ENCODE measurements at regions not wholly inside any gene's neighbourhood (a gene's known extent, or its start where the extent isn't known, plus 50 kb on each side); places are given as distances from the start of the nearest gene placed in this dataset.

GRCh38 chr7:112880818-112881418 is 90.7 kb upstream of the TMEM168 start:
- Histone ChIP-seq H3K36me3 (ENCODE audit: control insufficient read depth in 2 of 2, insufficient read depth in 2 of 2, low read length in 1 of 2) (no peaks in the 10 kb centered on the region), H3K27ac (ENCODE audit: low read depth in 2 of 2, low read length in 1 of 2) (no peak overlapping the region), H3K9me3 (ENCODE audit: control insufficient read depth in 2 of 2, insufficient read depth in 1 of 2, low read depth in 1 of 2, low read length in 1 of 2) (no peaks in the 10 kb centered on the region), H3K4me1 (ENCODE audit: control insufficient read depth in 2 of 2, insufficient read depth in 2 of 2, low read length in 1 of 2) (peaks cover 0 to 2% of the 10 kb centered on the region in 2 donors), H3K4me3 (ENCODE audit: low read depth in 1 of 2, low read length in 2 of 2) (no peak overlapping the region), H3K27me3 (ENCODE audit: control insufficient read depth in 1 of 2, insufficient read depth in 2 of 2, low read length in 2 of 2) (no peaks in the 10 kb centered on the region)
- 91 to 95% methylated on average over 7 to 10 of the region's 10 CpGs for WGBS, 2 donors

DNA sequence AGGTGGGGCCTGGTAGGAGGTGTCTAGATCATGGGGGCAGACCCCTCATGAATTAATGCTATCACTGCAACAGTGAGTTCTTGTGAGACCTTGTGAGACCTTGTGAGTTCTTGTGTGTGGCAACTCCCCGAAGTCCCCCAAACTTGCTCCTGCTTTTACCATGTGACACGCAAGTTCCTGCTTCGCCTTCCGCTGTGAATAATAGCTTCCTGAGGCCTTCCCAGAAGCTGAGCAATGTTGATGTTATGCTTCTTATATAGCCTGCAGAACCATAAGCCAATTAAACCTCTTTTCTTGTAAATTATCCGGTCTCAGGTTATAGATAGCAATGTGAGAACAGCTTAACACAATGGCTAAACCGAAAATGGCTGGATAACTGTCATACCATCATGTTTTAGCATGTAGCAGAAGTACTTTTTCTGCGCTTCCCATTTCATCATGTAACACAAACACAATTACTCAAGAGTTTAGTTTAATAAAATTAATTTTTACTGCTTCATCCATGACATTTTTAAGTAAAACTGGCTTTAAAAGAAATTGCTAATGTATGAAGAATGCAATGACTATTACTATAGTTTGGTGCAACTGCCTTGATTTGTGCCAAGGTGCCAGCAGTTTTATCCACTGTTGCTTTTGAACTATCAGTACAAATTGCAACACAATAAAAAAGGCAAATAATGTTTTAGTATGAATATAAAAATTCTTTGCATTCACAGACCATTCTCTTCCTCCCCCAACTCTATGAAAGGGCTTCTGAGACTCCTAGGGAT is 87.7 kb upstream of the TMEM168 start:
- H3K9me3 ChIP-seq (ENCODE audit: control insufficient read depth in 2 of 2, insufficient read depth in 1 of 2, low read depth in 1 of 2, low read length in 1 of 2): no peaks in the 10 kb centered on the region
- 89 to 94% methylated on average over 7 of the region's 7 CpGs for WGBS, 2 donors
- no peak overlapping the region for H3K4me3 ChIP-seq (ENCODE audit: low read depth in 1 of 2, low read length in 2 of 2)
- H3K4me1 ChIP-seq (ENCODE audit: control insufficient read depth in 2 of 2, insufficient read depth in 2 of 2, low read length in 1 of 2): peaks cover 0 to 2% of the 10 kb centered on the region in 2 donors
- H3K27ac ChIP-seq (ENCODE audit: low read depth in 2 of 2, low read length in 1 of 2): no peak overlapping the region
- no peaks in the 10 kb centered on the region for H3K27me3 ChIP-seq (ENCODE audit: control insufficient read depth in 1 of 2, insufficient read depth in 2 of 2, low read length in 2 of 2)
- no peaks in the 10 kb centered on the region for H3K36me3 ChIP-seq (ENCODE audit: control insufficient read depth in 2 of 2, insufficient read depth in 2 of 2, low read length in 1 of 2)

GRCh38 chr7:112876877-112877276 is 86.7 kb upstream of the TMEM168 start:
- 84 to 94% methylated on average over 1 of the region's 1 CpG for WGBS, 2 donors
- H3K9me3 ChIP-seq (ENCODE audit: control insufficient read depth in 2 of 2, insufficient read depth in 1 of 2, low read depth in 1 of 2, low read length in 1 of 2): no peaks in the 10 kb centered on the region
- no peak overlapping the region for H3K4me3 ChIP-seq (ENCODE audit: low read depth in 1 of 2, low read length in 2 of 2)
- H3K36me3 ChIP-seq (ENCODE audit: control insufficient read depth in 2 of 2, insufficient read depth in 2 of 2, low read length in 1 of 2): no peaks in the 10 kb centered on the region
- H3K27ac ChIP-seq (ENCODE audit: low read depth in 2 of 2, low read length in 1 of 2): no peak overlapping the region
- H3K4me1 ChIP-seq (ENCODE audit: control insufficient read depth in 2 of 2, insufficient read depth in 2 of 2, low read length in 1 of 2): peaks cover 0 to 2% of the 10 kb centered on the region in 2 donors
- H3K27me3 ChIP-seq (ENCODE audit: control insufficient read depth in 1 of 2, insufficient read depth in 2 of 2, low read length in 2 of 2): no peaks in the 10 kb centered on the region

DNA sequence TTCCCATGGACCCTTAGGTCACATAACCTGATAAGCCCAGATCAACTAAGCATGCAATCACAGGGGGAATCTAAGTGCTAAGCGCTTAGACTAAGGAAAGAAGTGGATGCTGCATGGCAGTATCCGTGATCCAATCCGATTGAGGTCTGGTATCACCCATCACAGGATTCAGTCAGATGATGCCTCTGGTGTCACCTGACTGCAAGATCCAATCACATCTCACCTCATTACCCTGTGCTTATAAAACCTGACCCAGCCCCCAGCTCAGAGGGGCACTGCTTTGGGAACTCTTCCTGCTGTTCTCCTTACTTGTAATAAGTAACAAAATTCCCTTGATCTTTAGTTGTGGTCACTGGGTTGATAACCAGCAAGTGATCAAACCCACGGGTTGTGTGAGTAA is 84.7 kb upstream of the TMEM168 start:
- no peaks in the 10 kb centered on the region for H3K9me3 ChIP-seq (ENCODE audit: control insufficient read depth in 2 of 2, insufficient read depth in 1 of 2, low read depth in 1 of 2, low read length in 1 of 2)
- 92 to 94% methylated on average over 4 of the region's 4 CpGs for WGBS, 2 donors
- H3K27me3 ChIP-seq (ENCODE audit: control insufficient read depth in 1 of 2, insufficient read depth in 2 of 2, low read length in 2 of 2): no peaks in the 10 kb centered on the region
- H3K27ac ChIP-seq (ENCODE audit: low read depth in 2 of 2, low read length in 1 of 2): no peak overlapping the region
- no peaks in the 10 kb centered on the region for H3K36me3 ChIP-seq (ENCODE audit: control insufficient read depth in 2 of 2, insufficient read depth in 2 of 2, low read length in 1 of 2)
- H3K4me1 ChIP-seq (ENCODE audit: control insufficient read depth in 2 of 2, insufficient read depth in 2 of 2, low read length in 1 of 2): no peaks in the 10 kb centered on the region
- no peak overlapping the region for H3K4me3 ChIP-seq (ENCODE audit: low read depth in 1 of 2, low read length in 2 of 2)

GRCh38 chr7:112873831-112874553 is 83.8 kb upstream of the TMEM168 start:
- no peaks in the 10 kb centered on the region for H3K4me1 ChIP-seq (ENCODE audit: control insufficient read depth in 2 of 2, insufficient read depth in 2 of 2, low read length in 1 of 2)
- WGBS, 2 donors: 71 to 77% methylated on average over 4 of the region's 4 CpGs
- H3K27ac ChIP-seq (ENCODE audit: low read depth in 2 of 2, low read length in 1 of 2): no peak overlapping the region
- no peaks in the 10 kb centered on the region for H3K36me3 ChIP-seq (ENCODE audit: control insufficient read depth in 2 of 2, insufficient read depth in 2 of 2, low read length in 1 of 2)
- H3K4me3 ChIP-seq (ENCODE audit: low read depth in 1 of 2, low read length in 2 of 2): no peak overlapping the region
- no peaks in the 10 kb centered on the region for H3K27me3 ChIP-seq (ENCODE audit: control insufficient read depth in 1 of 2, insufficient read depth in 2 of 2, low read length in 2 of 2)
- no peaks in the 10 kb centered on the region for H3K9me3 ChIP-seq (ENCODE audit: control insufficient read depth in 2 of 2, insufficient read depth in 1 of 2, low read depth in 1 of 2, low read length in 1 of 2)

DNA sequence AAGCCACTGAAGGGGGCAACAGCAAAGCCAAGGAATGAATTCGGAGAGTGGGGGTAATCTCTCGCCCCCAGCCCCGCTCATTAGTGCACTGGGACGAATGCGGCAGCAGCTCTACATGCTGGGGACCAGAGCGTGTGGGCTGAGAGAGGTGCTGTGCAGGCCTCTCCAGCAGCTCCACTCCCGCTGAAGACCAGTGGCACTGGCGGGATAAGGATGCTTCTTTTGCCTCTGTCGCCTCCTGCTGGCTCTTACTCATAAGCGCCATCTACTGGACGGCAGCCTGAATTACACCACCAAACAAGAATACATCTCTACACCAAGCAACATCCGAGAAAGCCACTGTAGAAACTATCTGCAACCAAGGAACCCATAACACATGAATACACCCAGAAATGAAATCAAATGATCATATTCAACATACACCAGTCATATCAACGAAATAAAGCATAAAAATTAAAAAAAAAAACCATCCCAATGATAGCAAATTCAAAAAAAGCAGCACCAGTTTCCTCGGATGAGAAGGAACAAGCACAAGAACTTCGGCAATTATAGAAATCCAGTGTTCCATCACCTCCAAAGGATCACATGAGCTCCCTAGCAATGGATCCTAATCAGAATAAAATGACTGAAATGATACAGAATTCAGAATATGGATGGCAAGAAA is 79.0 kb upstream of the TMEM168 start:
- H3K36me3 ChIP-seq (ENCODE audit: control insufficient read depth in 2 of 2, insufficient read depth in 2 of 2, low read length in 1 of 2): no peaks in the 10 kb centered on the region
- H3K27ac ChIP-seq (ENCODE audit: low read depth in 2 of 2, low read length in 1 of 2): no peak overlapping the region
- WGBS, 2 donors: 78% methylated on average over 15 of the region's 15 CpGs
- H3K27me3 ChIP-seq (ENCODE audit: control insufficient read depth in 1 of 2, insufficient read depth in 2 of 2, low read length in 2 of 2): no peaks in the 10 kb centered on the region
- H3K4me1 ChIP-seq (ENCODE audit: control insufficient read depth in 2 of 2, insufficient read depth in 2 of 2, low read length in 1 of 2): no peaks in the 10 kb centered on the region
- no peak overlapping the region for H3K4me3 ChIP-seq (ENCODE audit: low read depth in 1 of 2, low read length in 2 of 2)
- no peaks in the 10 kb centered on the region for H3K9me3 ChIP-seq (ENCODE audit: control insufficient read depth in 2 of 2, insufficient read depth in 1 of 2, low read depth in 1 of 2, low read length in 1 of 2)

DNA sequence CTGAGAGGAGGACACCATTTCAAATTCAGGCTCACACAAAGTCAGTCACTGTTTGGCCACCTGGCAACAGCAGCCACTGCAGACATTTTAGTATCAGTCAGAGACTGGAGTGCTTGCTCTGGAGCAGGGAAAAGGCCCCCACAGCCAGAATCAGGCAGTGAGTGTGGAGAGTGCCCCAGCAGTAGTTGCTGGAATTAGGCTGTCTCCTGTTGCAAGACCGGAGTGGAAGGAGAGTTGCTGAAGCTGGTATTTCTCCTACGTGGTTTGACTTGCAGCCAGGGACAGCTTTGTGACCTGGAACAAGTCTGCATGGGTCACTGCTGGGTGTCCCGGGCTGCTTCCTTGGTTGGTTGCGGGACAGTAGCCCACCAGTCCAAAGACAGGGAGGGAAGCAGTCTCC is 78.4 kb upstream of the TMEM168 start:
- H3K4me3 ChIP-seq (ENCODE audit: low read depth in 1 of 2, low read length in 2 of 2): no peak overlapping the region
- no peaks in the 10 kb centered on the region for H3K9me3 ChIP-seq (ENCODE audit: control insufficient read depth in 2 of 2, insufficient read depth in 1 of 2, low read depth in 1 of 2, low read length in 1 of 2)
- no peaks in the 10 kb centered on the region for H3K27me3 ChIP-seq (ENCODE audit: control insufficient read depth in 1 of 2, insufficient read depth in 2 of 2, low read length in 2 of 2)
- H3K27ac ChIP-seq (ENCODE audit: low read depth in 2 of 2, low read length in 1 of 2): no peak overlapping the region
- H3K4me1 ChIP-seq (ENCODE audit: control insufficient read depth in 2 of 2, insufficient read depth in 2 of 2, low read length in 1 of 2): no peaks in the 10 kb centered on the region
- H3K36me3 ChIP-seq (ENCODE audit: control insufficient read depth in 2 of 2, insufficient read depth in 2 of 2, low read length in 1 of 2): no peaks in the 10 kb centered on the region
- WGBS, 2 donors: 87 to 94% methylated on average over 4 of the region's 4 CpGs

DNA sequence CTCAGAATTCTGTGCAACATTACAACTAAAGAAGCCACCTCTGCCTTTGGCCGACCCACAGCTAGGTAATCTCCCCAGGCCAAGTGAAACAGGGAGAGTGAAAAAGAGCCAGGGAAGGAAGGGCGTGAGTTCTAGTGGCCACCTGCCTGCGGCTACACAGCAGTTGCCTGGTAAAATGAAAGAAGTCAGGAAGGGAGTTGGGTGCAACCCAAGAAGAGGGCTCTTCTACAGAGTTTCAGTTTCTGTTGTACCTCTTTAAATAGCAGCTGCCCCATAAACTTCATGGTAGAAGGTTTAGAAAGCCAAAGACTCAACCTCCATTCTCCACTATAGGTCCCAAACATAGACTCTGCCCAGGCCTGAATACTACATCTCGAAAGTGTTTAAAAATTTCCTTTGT is 76.2 kb upstream of the TMEM168 start:
- H3K9me3 ChIP-seq (ENCODE audit: control insufficient read depth in 2 of 2, insufficient read depth in 1 of 2, low read depth in 1 of 2, low read length in 1 of 2): no peaks in the 10 kb centered on the region
- no peak overlapping the region for H3K4me3 ChIP-seq (ENCODE audit: low read depth in 1 of 2, low read length in 2 of 2)
- H3K4me1 ChIP-seq (ENCODE audit: control insufficient read depth in 2 of 2, insufficient read depth in 2 of 2, low read length in 1 of 2): no peaks in the 10 kb centered on the region
- WGBS, 2 donors: 46 to 53% methylated on average over 4 of the region's 4 CpGs
- no peaks in the 10 kb centered on the region for H3K36me3 ChIP-seq (ENCODE audit: control insufficient read depth in 2 of 2, insufficient read depth in 2 of 2, low read length in 1 of 2)
- H3K27ac ChIP-seq (ENCODE audit: low read depth in 2 of 2, low read length in 1 of 2): no peak overlapping the region
- H3K27me3 ChIP-seq (ENCODE audit: control insufficient read depth in 1 of 2, insufficient read depth in 2 of 2, low read length in 2 of 2): no peaks in the 10 kb centered on the region

- H3K36me3 ChIP-seq (ENCODE audit: control insufficient read depth in 2 of 2, insufficient read depth in 2 of 2, low read length in 1 of 2): no peaks in the 10 kb centered on the region
- H3K9me3 ChIP-seq (ENCODE audit: control insufficient read depth in 2 of 2, insufficient read depth in 1 of 2, low read depth in 1 of 2, low read length in 1 of 2): no peaks in the 10 kb centered on the region
- no peak overlapping the region for H3K4me3 ChIP-seq (ENCODE audit: low read depth in 1 of 2, low read length in 2 of 2)
- H3K27ac ChIP-seq (ENCODE audit: low read depth in 2 of 2, low read length in 1 of 2): no peak overlapping the region
- no peaks in the 10 kb centered on the region for H3K27me3 ChIP-seq (ENCODE audit: control insufficient read depth in 1 of 2, insufficient read depth in 2 of 2, low read length in 2 of 2)
- H3K4me1 ChIP-seq (ENCODE audit: control insufficient read depth in 2 of 2, insufficient read depth in 2 of 2, low read length in 1 of 2): no peaks in the 10 kb centered on the region
Observed at GRCh38 chr7:112864380-112864779, 74.2 kb upstream of the TMEM168 start.
